GM21619 (cell line): ENCODE measurements at regions not wholly inside any gene's neighbourhood (a gene's known extent, or its start where the extent isn't known, plus 50 kb on each side); places are given as distances from the start of the nearest gene placed in this dataset.

Source experiments
- ATAC-seq: cut with Tn5 transposase; IDR thresholded peaks from one replicate; pipeline ENCODE4 v1.9.1; 2021; ENCODE audit not compliant: unreplicated experiment

GRCh38 chr22:48389916-48390315, 1437.8 kb downstream of the BRD1 start:
- ATAC-seq: no peak

GRCh38 chr22:48382197-48382596, 1445.5 kb downstream of the BRD1 start:
- ATAC-seq: no peak

GRCh38 chr22:48380016-48380665, 1447.5 kb downstream of the BRD1 start:
- ATAC-seq: no peak

GRCh38 chr22:48379371-48379770, 1448.3 kb downstream of the BRD1 start:
- no peak for ATAC-seq

GRCh38 chr22:48378673-48379072, 1449.0 kb downstream of the BRD1 start:
- ATAC-seq: no peak

GRCh38 chr22:48376936-48377712, 1450.5 kb downstream of the BRD1 start:
- no peak for ATAC-seq

- no peak for ATAC-seq
Observed at GRCh38 chr22:48376428-48376827, 1451.2 kb downstream of the BRD1 start.

- ATAC-seq: no peak
Observed at GRCh38 chr22:48373626-48374173, 1454.0 kb downstream of the BRD1 start.

- ATAC-seq: no peak
Observed at GRCh38 chr22:48372390-48372789, 1455.3 kb downstream of the BRD1 start.

GRCh38 chr22:48371391-48371790, 1456.3 kb downstream of the BRD1 start:
- ATAC-seq: no peak

- no peak for ATAC-seq
Observed at GRCh38 chr22:48370508-48371325, 1457.0 kb downstream of the BRD1 start.

GRCh38 chr22:48369789-48370507, 1457.7 kb downstream of the BRD1 start:
- ATAC-seq: no peak

- no peak for ATAC-seq
Observed at GRCh38 chr22:48368975-48369525, 1458.6 kb downstream of the BRD1 start.

- ATAC-seq: no peak
Observed at GRCh38 chr22:48367731-48368130, 1459.9 kb downstream of the BRD1 start.

GRCh38 chr22:48366591-48366990, 1461.1 kb downstream of the BRD1 start:
- ATAC-seq: no peak

- ATAC-seq: no peak
Observed at GRCh38 chr22:48366056-48366455, 1461.6 kb downstream of the BRD1 start.

GRCh38 chr22:48365386-48365785, 1462.3 kb downstream of the BRD1 start:
- ATAC-seq: no peak

GRCh38 chr22:48362721-48363404, 1464.8 kb downstream of the BRD1 start:
- no peak for ATAC-seq

- no peak for ATAC-seq
Observed at GRCh38 chr22:48361099-48361639, 1466.5 kb downstream of the BRD1 start.

GRCh38 chr22:48359613-48359965, 1468.1 kb downstream of the BRD1 start:
- no peak for ATAC-seq
